Endothelial cell of umbilical vein (primary cell): ENCODE measurements at regions not wholly inside any gene's neighbourhood (a gene's known extent, or its start where the extent isn't known, plus 50 kb on each side); places are given as distances from the start of the nearest gene placed in this dataset.

Experiments
- CTCF ChIP-seq, 2 donors: IDR thresholded peaks; 1 replicate in 1 of 2; 2 replicates in 1 of 2; pipeline ENCODE4 v1.5.1; 2011; ENCODE audit warnings: low read length in 2 of 2, mild to moderate bottlenecking in 2 of 2, moderate library complexity in 2 of 2, control low read depth in 1 of 2, inconsistent platforms in 1 of 2, low read depth in 1 of 2; ENCODE audit not compliant: insufficient read depth in 1 of 2; ENCODE audit errors: extremely low read depth in 1 of 2
- EZH2 ChIP-seq: IDR thresholded peaks from 2 replicates; pipeline ENCODE4 v1.6.1; 2012; ENCODE audit warnings: borderline replicate concordance, low read depth, mild to moderate bottlenecking, moderate library complexity, low read length, inconsistent platforms; ENCODE audit not compliant: severe bottlenecking
- MAX ChIP-seq: IDR thresholded peaks from 2 replicates; pipeline ENCODE4 v1.6.1; 2011; ENCODE audit not compliant: insufficient read depth, insufficient read length
- POLR2A ChIP-seq: IDR thresholded peaks from 2 replicates; pipeline ENCODE4 v1.6.1; 2012; ENCODE audit warnings: low read depth, mild to moderate bottlenecking, control low read depth, low read length
- POLR2AphosphoS5 ChIP-seq: IDR thresholded peaks from 2 replicates; pipeline ENCODE4 v1.6.1; 2012; ENCODE audit warnings: low read depth, mild to moderate bottlenecking, control low read depth, low read length, moderate library complexity; ENCODE audit not compliant: insufficient read depth

- TF ChIP-seq CTCF (IDR thresholded peaks at IDR 0.05; ENCODE audit: extremely low read depth in 1 of 2, insufficient read depth in 1 of 2, low read depth in 1 of 2, low read length in 2 of 2): no peak
- TF ChIP-seq POLR2A: no peak
- no peak for TF ChIP-seq POLR2AphosphoS5
- TF ChIP-seq MAX: no peak
- no peak for TF ChIP-seq EZH2
These were observed 101.6 kb upstream of the MEF2A start for GRCh38 chr15:99464137-99464536.
